UCSD-AML1 (cell line): ENCODE measurements at regions not wholly inside any gene's neighbourhood (a gene's known extent, or its start where the extent isn't known, plus 50 kb on each side); places are given as distances from the start of the nearest gene placed in this dataset.

Source experiments
- DNase-seq: peaks from one replicate; lab custom pipeline; 2025; ENCODE audit not compliant: unreplicated experiment; lab: John Stamatoyannopoulos, UW

DNA sequence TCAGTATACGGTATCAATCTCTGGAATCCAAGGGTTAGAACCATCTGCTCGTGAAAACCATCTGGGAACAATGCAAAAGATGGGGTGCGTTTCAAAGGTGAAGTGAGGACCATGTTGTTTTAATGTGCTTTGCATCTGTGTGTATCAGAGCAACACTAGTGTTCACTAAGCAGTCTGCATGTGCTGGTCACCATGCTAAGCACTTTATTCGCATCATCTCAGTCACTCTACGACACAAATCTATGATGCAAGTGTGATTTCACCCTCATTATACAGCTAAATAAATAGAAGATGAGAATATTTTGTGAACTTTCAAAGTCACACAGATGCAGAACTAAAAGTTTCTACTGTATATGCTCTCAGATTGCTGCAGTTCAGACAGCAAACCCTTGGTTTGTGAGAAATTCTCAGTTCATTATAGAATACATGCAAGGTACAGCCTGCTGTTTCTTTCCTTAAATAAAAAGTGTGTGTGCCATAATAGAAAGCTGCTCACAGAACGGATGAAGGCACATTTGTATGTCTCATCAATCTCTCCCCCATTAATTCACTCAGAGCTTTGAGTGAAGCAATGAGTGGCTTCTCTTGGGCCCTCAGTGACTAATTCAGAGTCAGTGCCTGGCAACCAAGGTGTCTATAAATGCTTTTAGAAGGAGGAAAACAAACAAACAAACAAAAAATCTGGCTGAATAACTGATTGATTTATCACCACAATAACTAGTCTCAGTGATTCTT, 652.8 kb upstream of the SOX11 start:
- DNase-seq = no peak

DNA sequence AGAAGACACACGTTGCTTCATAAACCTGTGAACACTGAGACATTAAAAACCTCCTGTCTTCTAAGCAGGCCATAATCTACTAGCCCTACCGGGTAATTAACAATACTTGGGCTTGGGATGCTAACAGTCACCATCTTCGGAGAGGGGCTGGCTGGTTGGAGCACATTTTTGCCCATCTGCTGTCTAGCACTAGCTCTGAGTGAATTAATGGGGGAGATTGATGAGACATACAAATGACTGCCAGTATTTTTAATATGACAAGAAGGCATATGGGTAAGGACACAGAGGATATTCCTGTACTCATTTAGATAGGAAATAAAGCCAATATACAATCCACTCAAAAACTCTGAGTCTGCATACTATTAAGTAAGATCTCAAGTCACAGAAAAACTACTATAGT, 651.6 kb upstream of the SOX11 start:
- DNase-seq = no peak

GRCh38 chr2:5041501-5041900, 650.7 kb upstream of the SOX11 start:
- DNase-seq = no peak

- no peak for DNase-seq
These were observed 649.3 kb upstream of the SOX11 start for GRCh38 chr2:5042666-5043440.

DNA sequence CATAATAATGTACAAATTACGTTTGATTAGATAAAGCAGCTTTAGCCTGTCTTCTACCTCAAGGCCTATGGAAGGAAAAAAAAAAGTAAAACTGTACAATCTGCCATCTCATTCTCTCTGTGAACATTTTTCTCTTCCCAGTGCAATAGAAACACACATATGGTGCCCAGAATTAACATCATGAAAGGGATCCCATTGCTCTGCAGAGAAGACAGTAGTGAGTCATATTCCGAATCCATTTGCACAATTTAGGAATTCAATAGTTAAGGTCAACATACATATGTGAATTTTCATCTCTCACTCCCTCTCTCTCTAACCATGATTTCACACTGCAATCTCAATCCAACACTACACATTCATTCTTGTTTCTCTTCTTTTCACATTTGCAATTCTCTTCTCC, 640.9 kb upstream of the SOX11 start:
- no peak for DNase-seq

GRCh38 chr2:5052905-5053304, 639.3 kb upstream of the SOX11 start:
- DNase-seq = no peak

DNA sequence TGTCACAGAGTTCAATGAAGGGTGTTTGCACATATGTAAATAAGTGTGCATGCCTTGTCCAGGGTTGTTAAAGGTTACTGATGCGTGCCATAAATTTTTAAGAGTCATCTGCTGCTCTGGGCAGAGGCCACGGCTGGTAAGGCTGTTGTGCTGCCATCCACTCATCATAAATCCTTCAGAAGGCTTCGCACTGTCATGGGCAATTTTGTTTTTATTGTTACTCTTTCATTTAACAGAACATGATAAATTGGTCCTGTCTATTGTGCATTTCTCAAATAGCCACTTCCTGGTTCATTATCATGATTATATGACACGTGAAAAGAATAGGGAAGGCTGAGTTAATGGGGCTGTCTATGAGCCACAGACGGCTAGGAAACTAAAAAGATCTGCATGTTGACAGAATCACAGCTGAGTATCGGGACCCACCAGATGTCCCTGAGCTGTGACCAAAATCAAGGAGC, 634.3 kb upstream of the SOX11 start:
- no peak for DNase-seq

DNA sequence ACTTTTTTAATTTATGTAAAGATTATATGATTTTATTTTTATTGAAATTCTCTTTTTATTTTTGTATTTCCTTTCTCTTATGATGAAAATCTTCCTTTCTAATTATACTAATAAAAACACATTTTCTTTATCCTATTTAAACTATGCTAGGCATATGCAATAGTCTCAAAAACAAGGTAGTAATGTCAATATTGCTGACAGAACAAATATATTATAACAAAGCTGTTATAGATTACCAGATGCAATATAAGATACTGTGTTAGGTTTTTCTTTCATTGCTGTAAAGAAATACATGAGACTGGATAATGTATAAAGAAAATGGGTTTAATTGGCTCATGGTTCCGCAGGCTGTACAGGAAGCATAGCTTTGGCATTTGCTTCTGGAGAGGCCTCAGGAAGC, 631.2 kb upstream of the SOX11 start:
- no peak for DNase-seq

GRCh38 chr2:5064687-5065086, 627.5 kb upstream of the SOX11 start:
- no peak for DNase-seq

GRCh38 chr2:5067816-5068215, 624.4 kb upstream of the SOX11 start:
- no peak for DNase-seq

GRCh38 chr2:5070257-5070656, 621.9 kb upstream of the SOX11 start:
- DNase-seq = no peak

GRCh38 chr2:5074733-5075132, 617.5 kb upstream of the SOX11 start:
- DNase-seq = no peak

- DNase-seq = no peak
These were observed 615.6 kb upstream of the SOX11 start for GRCh38 chr2:5076599-5076998.

- no peak for DNase-seq
These were observed 614.6 kb upstream of the SOX11 start for GRCh38 chr2:5077479-5078089.

DNA sequence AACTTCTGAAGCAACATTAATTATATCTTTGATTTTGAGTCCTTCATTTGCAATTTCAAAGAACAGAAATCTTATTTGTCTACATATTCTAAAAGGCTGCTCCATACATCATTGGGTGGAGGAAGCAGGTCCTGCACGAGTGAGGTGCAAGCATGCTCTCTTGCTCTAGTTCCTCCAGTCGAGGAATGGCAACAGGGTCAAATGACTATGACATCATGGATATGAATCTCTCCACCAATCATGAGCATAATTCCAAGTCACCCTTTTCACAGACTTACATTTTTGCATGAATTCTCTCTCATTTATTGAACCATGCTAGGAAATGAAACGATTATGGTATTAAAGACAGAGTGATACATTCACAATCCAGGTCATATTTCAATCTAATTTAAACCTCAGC, 608.8 kb upstream of the SOX11 start:
- DNase-seq = no peak

DNA sequence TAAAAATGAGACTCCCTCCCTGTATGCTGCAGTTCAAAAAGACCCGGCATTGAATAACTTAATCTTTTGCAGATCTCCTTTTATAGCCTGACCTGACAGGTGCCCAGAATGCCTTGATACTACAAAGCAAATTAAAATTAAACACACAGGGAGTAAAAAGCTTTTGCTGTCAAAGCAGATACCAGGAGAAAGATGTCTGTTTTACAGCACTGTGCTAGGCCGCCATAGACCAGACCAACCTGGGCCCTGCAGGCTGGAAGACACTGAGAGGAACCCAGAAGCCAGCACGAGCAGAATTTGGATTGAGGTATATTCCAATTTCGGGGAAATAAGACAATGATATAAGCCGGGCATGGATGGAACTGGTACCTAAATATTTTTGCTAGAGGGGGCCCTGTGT, 602.8 kb upstream of the SOX11 start:
- DNase-seq = no peak

GRCh38 chr2:5093056-5093455, 599.1 kb upstream of the SOX11 start:
- DNase-seq = no peak

- no peak for DNase-seq
These were observed 598.7 kb upstream of the SOX11 start for GRCh38 chr2:5093518-5093917.

DNA sequence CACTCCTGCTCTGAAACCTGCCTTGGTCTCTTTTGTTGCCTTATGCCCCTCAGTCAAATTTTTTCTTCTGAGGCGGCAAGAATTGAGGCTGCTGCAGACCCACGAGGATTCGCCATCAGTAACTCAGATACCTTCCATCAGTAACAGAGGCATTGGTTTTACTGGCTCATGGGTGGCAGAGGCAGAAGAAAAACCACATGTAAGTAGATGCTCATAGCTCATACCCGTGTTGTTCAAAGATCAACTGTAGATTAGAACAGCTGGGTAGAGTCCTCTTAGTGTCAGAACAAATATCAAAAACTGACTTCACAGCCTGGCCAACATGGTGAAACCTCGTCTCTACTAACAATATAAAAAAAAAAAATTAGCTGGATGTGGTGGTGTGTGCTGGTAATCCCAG, 598.0 kb upstream of the SOX11 start:
- DNase-seq = no peak

DNA sequence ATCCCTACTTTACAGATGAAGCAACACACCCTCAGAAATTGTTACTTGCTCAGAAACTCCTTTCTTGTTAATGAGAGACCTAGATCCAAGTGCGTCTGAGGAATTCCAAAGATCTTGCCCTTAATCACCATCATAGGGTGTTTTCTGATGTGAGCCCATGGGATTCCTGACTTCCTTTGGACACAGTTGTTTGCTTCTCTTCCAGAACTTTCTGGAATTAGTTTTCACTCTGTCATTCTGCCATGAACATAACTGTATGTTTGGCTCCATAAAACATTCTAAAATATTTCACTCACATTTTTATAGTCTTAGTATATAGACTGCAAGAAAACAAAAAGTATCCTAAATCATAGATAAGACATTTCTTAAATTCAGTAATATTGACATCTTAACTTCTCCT, 593.9 kb upstream of the SOX11 start:
- DNase-seq = no peak

- DNase-seq = no peak
These were observed 589.4 kb upstream of the SOX11 start for GRCh38 chr2:5102823-5103222.

DNA sequence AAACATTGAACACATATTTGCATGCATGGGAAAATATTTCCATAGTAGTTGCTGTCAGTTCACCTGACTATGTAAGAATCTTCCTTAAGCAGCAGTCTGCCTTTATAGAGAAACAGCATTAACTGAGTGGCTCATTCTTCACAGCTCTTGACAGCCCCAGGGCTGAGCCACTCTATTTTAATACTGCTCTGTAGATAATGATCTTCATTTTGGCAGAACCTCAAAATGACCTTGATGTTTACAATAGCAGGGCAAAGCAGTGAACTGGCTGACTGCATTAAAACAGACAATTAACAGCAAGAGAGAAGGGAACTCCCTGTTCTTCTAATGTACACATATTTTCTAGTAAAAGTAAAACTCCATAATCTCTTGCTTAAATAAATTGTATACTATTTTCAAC, 580.6 kb upstream of the SOX11 start:
- DNase-seq = no peak
